ENCODE measurements at regions not wholly inside any gene's neighbourhood (a gene's known extent, or its start where the extent isn't known, plus 50 kb on each side); places are given as distances from the start of the nearest gene placed in this dataset.

GRCh38 chr16:86026916-86027315, 128.0 kb downstream of the IRF8 start:
- Histone ChIP-seq H3K79me2 (ENCODE audit: control insufficient read depth, insufficient read depth, low read length) (no peaks in the 10 kb centered on the region), H3K27ac (ENCODE audit: insufficient read depth, low read depth, low read length) (no peak overlapping the region), H3K4me2 (ENCODE audit: insufficient read depth, low read length) (no peak overlapping the region), H3K9me1 (replicated peaks; ENCODE audit: control insufficient read depth, extremely low read depth, insufficient read depth, low read length) (no peaks in the 10 kb centered on the region), H4K20me1 (replicated peaks; ENCODE audit: control insufficient read depth, extremely low read depth, insufficient read depth, low read length) (no peaks in the 10 kb centered on the region), H3K9ac (replicated peaks; ENCODE audit: extremely low read depth, insufficient read depth, low read length) (no peak overlapping the region), H3K36me3 (ENCODE audit: control insufficient read depth in 2 of 2, extremely low read depth in 1 of 2, insufficient read depth in 2 of 2, low read length in 2 of 2) (no peaks in the 10 kb centered on the region), H3K27me3 (ENCODE audit: control insufficient read depth in 2 of 2, insufficient read depth in 2 of 2, low read length in 2 of 2) (no peaks in the 10 kb centered on the region), H3K4me1 (ENCODE audit: control insufficient read depth, extremely low read depth, insufficient read depth, low read length) (no peaks in the 10 kb centered on the region), H2AFZ (ENCODE audit: low read depth, low read length) (no peak overlapping the region), H3K4me3 (replicated peaks in 1 of 3; ENCODE audit: insufficient read depth in 1 of 3, low read depth in 1 of 3, low read length in 3 of 3) (no peak overlapping the region), H3K9me3 (replicated peaks; ENCODE audit: control insufficient read depth, insufficient read depth, low read length) (no peaks in the 10 kb centered on the region)
- FAIRE-seq (no peak), DNase-seq (ENCODE audit: low read depth, low spot score) (no peak)
- intact Hi-C loops (cut with micrococcal nuclease) (no loop called here), dilution Hi-C loops (cut with MboI; ENCODE audit: extremely low pct_ligation_motif_present, low sequenced_read_pairs) (no loop called here)
- no TSS peak for BruUV-seq (replicated peaks)
- ChIA-PET CTCF (interaction anchor here (1.3 to 1.5 kb wide), 2 partner anchors 17 to 205 kb away, joined by 3 to 5 read pairs; no protein-coding TSS in a partner anchor), POLR2A (no interaction called here)
- TF ChIP-seq GATA2 (IDR thresholded peaks at IDR 0.05; ENCODE audit: insufficient read depth, insufficient read length, low read depth, low read length): no peak
- TF ChIP-seq EZH2 (IDR thresholded peaks at IDR 0.05; ENCODE audit: borderline replicate concordance, low read depth, low read length, severe bottlenecking): no peak
- TF ChIP-seq POLR2AphosphoS5 (IDR thresholded peaks at IDR 0.05; ENCODE audit: insufficient read depth, low read depth, low read length): no peak
- no peak for TF ChIP-seq MYC (IDR thresholded peaks at IDR 0.05; ENCODE audit: low read depth, low read length)
- no peak for TF ChIP-seq FOS (IDR thresholded peaks at IDR 0.05; ENCODE audit: borderline replicate concordance, insufficient read depth, low read length)
- no peak for TF ChIP-seq POLR2A (IDR thresholded peaks at IDR 0.05; ENCODE audit: low read depth, low read length)

GRCh38 chr16:86027373-86028126, 128.6 kb downstream of the IRF8 start:
- no peaks in the 10 kb centered on the region for H3K36me3 ChIP-seq (ENCODE audit: control insufficient read depth in 2 of 2, extremely low read depth in 1 of 2, insufficient read depth in 2 of 2, low read length in 2 of 2)
- H3K4me1 ChIP-seq (ENCODE audit: control insufficient read depth, extremely low read depth, insufficient read depth, low read length): no peaks in the 10 kb centered on the region
- H2AFZ ChIP-seq (ENCODE audit: low read depth, low read length): no peak overlapping the region
- ChIA-PET CTCF (no interaction called here), POLR2A (no interaction called here)
- no peaks in the 10 kb centered on the region for H3K9me3 ChIP-seq (replicated peaks; ENCODE audit: control insufficient read depth, insufficient read depth, low read length)
- TF ChIP-seq JUN (IDR thresholded peaks at IDR 0.05; ENCODE audit: borderline replicate concordance, insufficient read depth, insufficient read length, low read depth): no peak
- no peak for TF ChIP-seq POLR2AphosphoS5 (IDR thresholded peaks at IDR 0.05; ENCODE audit: insufficient read depth, low read depth, low read length)
- TF ChIP-seq GATA2 (IDR thresholded peaks at IDR 0.05; ENCODE audit: insufficient read depth, insufficient read length, low read depth, low read length): no peak
- no peak for TF ChIP-seq CTCF (IDR thresholded peaks at IDR 0.05; ENCODE audit: extremely low read depth in 1 of 2, insufficient read depth in 1 of 2, low read depth in 1 of 2, low read length in 2 of 2)
- TF ChIP-seq MAX (IDR thresholded peaks at IDR 0.05; ENCODE audit: insufficient read depth, insufficient read length): no peak
- no peak for TF ChIP-seq POLR2A (IDR thresholded peaks at IDR 0.05; ENCODE audit: low read depth, low read length)
- TF ChIP-seq FOS (IDR thresholded peaks at IDR 0.05; ENCODE audit: borderline replicate concordance, insufficient read depth, low read length): no peak
- TF ChIP-seq EZH2 (IDR thresholded peaks at IDR 0.05; ENCODE audit: borderline replicate concordance, low read depth, low read length, severe bottlenecking): no peak
- TF ChIP-seq MYC (IDR thresholded peaks at IDR 0.05; ENCODE audit: low read depth, low read length): no peak
- FAIRE-seq (no peak), DNase-seq (ENCODE audit: low read depth, low spot score) (no peak)
- H3K9me1 ChIP-seq (replicated peaks; ENCODE audit: control insufficient read depth, extremely low read depth, insufficient read depth, low read length): no peaks in the 10 kb centered on the region
- no peak overlapping the region for H3K4me3 ChIP-seq (replicated peaks in 1 of 3; ENCODE audit: insufficient read depth in 1 of 3, low read depth in 1 of 3, low read length in 3 of 3)
- no TSS peak for BruUV-seq (replicated peaks)
- dilution Hi-C loops (cut with MboI; ENCODE audit: extremely low pct_ligation_motif_present, low sequenced_read_pairs) (no loop called here), intact Hi-C loops (cut with micrococcal nuclease) (no loop called here)
- no peak overlapping the region for H3K27ac ChIP-seq (ENCODE audit: insufficient read depth, low read depth, low read length)
- H3K9ac ChIP-seq (replicated peaks; ENCODE audit: extremely low read depth, insufficient read depth, low read length): no peak overlapping the region
- no peak overlapping the region for H3K4me2 ChIP-seq (ENCODE audit: insufficient read depth, low read length)
- no peaks in the 10 kb centered on the region for H3K27me3 ChIP-seq (ENCODE audit: control insufficient read depth in 2 of 2, insufficient read depth in 2 of 2, low read length in 2 of 2)
- H4K20me1 ChIP-seq (replicated peaks; ENCODE audit: control insufficient read depth, extremely low read depth, insufficient read depth, low read length): no peaks in the 10 kb centered on the region
- H3K79me2 ChIP-seq (ENCODE audit: control insufficient read depth, insufficient read depth, low read length): no peaks in the 10 kb centered on the region

Data from endothelial cell of umbilical vein (primary cell).